Gastrocnemius medialis (tissue), 4 donors: ENCODE measurements at regions not wholly inside any gene's neighbourhood (a gene's known extent, or its start where the extent isn't known, plus 50 kb on each side); places are given as distances from the start of the nearest gene placed in this dataset.

Experiments used
- ATAC-seq, 2 donors: fragments of 150-250 bp; one replicate each; pipeline ENCODE4 v1.9.1; 2016
- DNase-seq, 2 donors: peaks; one replicate each; pipeline ENCODE4 v3.0.0-alpha.2; 2019
- H3K27ac ChIP-seq, 4 donors: fragments of 200-600 bp; sonication (generic); 1 replicate in 1 of 4; 2 replicates in 3 of 4; pipeline ENCODE4 v1.5.1; 2016 to 2018; ENCODE audit warnings: mild to moderate bottlenecking in 2 of 4, moderate library complexity in 1 of 4
- H3K27me3 ChIP-seq, 3 donors: fragments of 200-600 bp; sonication (generic) in 2 of 3; 1 replicate in 1 of 3; 2 replicates in 2 of 3; pipeline versions ENCODE4 v1.5.1 to v1.6.0; 2016 to 2019; ENCODE audit warnings: mild to moderate bottlenecking in 1 of 3, moderate library complexity in 1 of 3
- H3K36me3 ChIP-seq, 2 donors: fragments of 200-600 bp; sonication (generic) in 1 of 2; one replicate each; pipeline ENCODE4 v1.5.1; 2017 to 2018
- H3K4me1 ChIP-seq, 2 donors: fragments of 200-600 bp; sonication (generic) in 1 of 2; one replicate each; pipeline ENCODE4 v1.5.1; 2016 to 2017; ENCODE audit warnings: mild to moderate bottlenecking in 2 of 2
- H3K4me3 ChIP-seq, 4 donors: fragments of 200-600 bp; sonication (generic) in 3 of 4; 1 replicate in 1 of 4; 2 replicates in 3 of 4; pipeline ENCODE4 v1.5.1; 2016 to 2019; ENCODE audit warnings: mild to moderate bottlenecking in 2 of 4
- H3K9me3 ChIP-seq, 3 donors: fragments of 200-600 bp; sonication (generic) in 2 of 3; 1 replicate in 1 of 3; 2 replicates in 2 of 3; pipeline ENCODE4 v1.5.1; 2016 to 2019
- CTCF ChIP-seq, 5 experiments: fragments of 450-650 bp in 3 of 5; fragments of 200-600 bp in 2 of 5; sonication (generic) in 2 of 5; IDR thresholded peaks in 4 of 5; conservative IDR thresholded peaks in 1 of 5; 1 replicate in 4 of 5; 2 replicates in 1 of 5; pipeline ENCODE4 v1.5.1; 2016 to 2019; ENCODE audit warnings: antibody characterized with exemption in 5 of 5, mild to moderate bottlenecking in 3 of 5, moderate library complexity in 3 of 5
- POLR2A ChIP-seq, 2 donors: fragments of 450-650 bp; IDR thresholded peaks; one replicate each; pipeline ENCODE4 v1.6.1; 2017; ENCODE audit warnings: antibody characterized with exemption in 2 of 2, mild to moderate bottlenecking in 2 of 2, moderate library complexity in 2 of 2
- in situ Hi-C, 4 donors: fragments of 200-750 bp; cut with MboI; loops; one replicate each; pipeline versions ENCODE4 v1.15.0 to v1.8.0; 2017; ENCODE audit warnings: low sequenced_read_pairs in 4 of 4
- intact Hi-C: fragments of 100-400 bp; cut with DNase I; formaldehyde crosslinking; loops from one replicate; pipeline ENCODE4 v1.15.1; 2023; ENCODE audit warnings: low total_unique reads

DNA sequence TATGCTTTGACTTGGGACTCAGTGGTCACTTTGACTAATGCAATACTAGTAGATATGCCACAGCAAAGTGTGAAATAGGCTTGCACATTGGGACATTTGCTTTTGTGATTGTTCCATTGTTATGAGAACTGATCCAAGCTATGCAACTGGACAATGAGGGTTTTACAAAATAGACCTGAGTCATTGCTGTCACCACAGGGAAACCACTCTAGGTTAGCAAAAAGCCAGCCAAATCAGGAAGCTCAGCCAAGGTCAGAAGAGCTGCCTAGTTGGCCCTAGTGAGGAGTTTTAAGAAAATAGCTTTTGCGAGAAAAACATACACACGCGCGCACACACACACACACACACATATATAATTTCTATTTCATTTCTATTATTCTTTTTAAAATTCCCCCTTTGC lies 452.4 kb upstream of the CDH7 start:
- no peak for TF ChIP-seq POLR2A (IDR thresholded peaks at IDR 0.05)
- no peak for TF ChIP-seq CTCF (IDR thresholded peaks at IDR 0.05 in 4 of 5, conservative IDR thresholded peaks at IDR 0.05 in 1 of 5)
- in situ Hi-C loops = no loop called here

GRCh38 chr18:65288908-65289307 lies 461.9 kb upstream of the CDH7 start:
- Histone ChIP-seq H3K27me3 (no peaks in the 10 kb centered on the region), H3K36me3 (no peaks in the 10 kb centered on the region), H3K4me3 (no peak overlapping the region), H3K27ac (no peak overlapping the region), H3K4me1 (no peaks in the 10 kb centered on the region), H3K9me3 (no peaks in the 10 kb centered on the region)
- in situ Hi-C loops (no loop called here), intact Hi-C loops (no loop called here)
- TF ChIP-seq POLR2A (IDR thresholded peaks at IDR 0.05) (no peak), CTCF (IDR thresholded peaks at IDR 0.05 in 4 of 5, conservative IDR thresholded peaks at IDR 0.05 in 1 of 5) (no peak)
- no peak for DNase-seq
- no peak for ATAC-seq

More for the DNA sequence above, 452.4 kb upstream of the CDH7 start:
- Histone ChIP-seq H3K4me3 (no peak overlapping the region), H3K9me3 (no peaks in the 10 kb centered on the region), H3K36me3 (no peaks in the 10 kb centered on the region), H3K4me1 (no peaks in the 10 kb centered on the region), H3K27ac (no peak overlapping the region), H3K27me3 (no peaks in the 10 kb centered on the region)
- no peak for DNase-seq
- intact Hi-C loops = no loop called here
- ATAC-seq = no peak

- ATAC-seq = no peak
- no peaks in the 10 kb centered on the region for H3K36me3 ChIP-seq
Measured at GRCh38 chr18:65287652-65288051, 463.2 kb upstream of the CDH7 start.

DNA sequence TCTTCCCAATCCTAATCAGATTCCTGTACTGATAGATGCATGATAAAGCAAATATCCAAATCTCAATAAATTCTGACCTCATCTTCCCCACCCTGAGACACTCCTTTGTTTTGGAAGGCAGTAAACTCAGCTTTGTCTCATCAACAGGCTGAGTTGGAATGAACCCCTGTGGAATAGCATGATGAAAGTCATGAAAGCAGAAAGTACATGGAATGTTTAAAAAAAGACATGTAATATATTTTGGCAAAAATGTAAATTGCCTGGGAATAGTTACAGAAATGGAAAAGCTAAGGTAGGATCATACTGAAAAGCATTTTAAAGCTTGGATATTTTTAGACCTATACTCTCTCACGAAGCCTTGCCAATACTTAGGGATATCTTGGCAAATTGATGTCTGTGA lies 468.7 kb upstream of the CDH7 start:
- no peak for ATAC-seq
- TF ChIP-seq CTCF (IDR thresholded peaks at IDR 0.05 in 4 of 5, conservative IDR thresholded peaks at IDR 0.05 in 1 of 5) (no peak), POLR2A (IDR thresholded peaks at IDR 0.05) (no peak)

More at GRCh38 chr18:65287652-65288051, 463.2 kb upstream of the CDH7 start:
- H3K4me3 ChIP-seq = no peak overlapping the region
- no peak for DNase-seq
- H3K27me3 ChIP-seq = no peaks in the 10 kb centered on the region
- no peak for TF ChIP-seq POLR2A (IDR thresholded peaks at IDR 0.05)
- no peak for TF ChIP-seq CTCF (IDR thresholded peaks at IDR 0.05 in 4 of 5, conservative IDR thresholded peaks at IDR 0.05 in 1 of 5)
- intact Hi-C loops = no loop called here
- H3K4me1 ChIP-seq = no peaks in the 10 kb centered on the region
- in situ Hi-C loops = no loop called here
- H3K27ac ChIP-seq = no peak overlapping the region
- no peaks in the 10 kb centered on the region for H3K9me3 ChIP-seq

GRCh38 chr18:65279668-65280305 lies 471.0 kb upstream of the CDH7 start:
- H3K9me3 ChIP-seq = no peaks in the 10 kb centered on the region
- TF ChIP-seq POLR2A (IDR thresholded peaks at IDR 0.05) (no peak), CTCF (IDR thresholded peaks at IDR 0.05 in 4 of 5, conservative IDR thresholded peaks at IDR 0.05 in 1 of 5) (no peak)
- no peaks in the 10 kb centered on the region for H3K4me1 ChIP-seq
- H3K27ac ChIP-seq = no peak overlapping the region
- in situ Hi-C loops (no loop called here), intact Hi-C loops (no loop called here)
- H3K36me3 ChIP-seq = no peaks in the 10 kb centered on the region
- no peak for DNase-seq
- H3K4me3 ChIP-seq = no peak overlapping the region
- no peak for ATAC-seq
- H3K27me3 ChIP-seq = no peaks in the 10 kb centered on the region

More for the DNA sequence above, 468.7 kb upstream of the CDH7 start:
- Histone ChIP-seq H3K36me3 (no peaks in the 10 kb centered on the region), H3K27ac (no peak overlapping the region), H3K9me3 (no peaks in the 10 kb centered on the region), H3K4me1 (no peaks in the 10 kb centered on the region), H3K27me3 (no peaks in the 10 kb centered on the region), H3K4me3 (no peak overlapping the region)
- DNase-seq = no peak
- in situ Hi-C loops (no loop called here), intact Hi-C loops (no loop called here)
